ENCODE measurements at regions not wholly inside any gene's neighbourhood (a gene's known extent, or its start where the extent isn't known, plus 50 kb on each side); places are given as distances from the start of the nearest gene placed in this dataset.
A peak's percentile ranks its signal among the peaks of the same experiment; 100 is the strongest.

GRCh38 chr7:45986355-45987298, 65.6 kb upstream of the IGFBP3 start:
- no peak for DNase-seq

DNA sequence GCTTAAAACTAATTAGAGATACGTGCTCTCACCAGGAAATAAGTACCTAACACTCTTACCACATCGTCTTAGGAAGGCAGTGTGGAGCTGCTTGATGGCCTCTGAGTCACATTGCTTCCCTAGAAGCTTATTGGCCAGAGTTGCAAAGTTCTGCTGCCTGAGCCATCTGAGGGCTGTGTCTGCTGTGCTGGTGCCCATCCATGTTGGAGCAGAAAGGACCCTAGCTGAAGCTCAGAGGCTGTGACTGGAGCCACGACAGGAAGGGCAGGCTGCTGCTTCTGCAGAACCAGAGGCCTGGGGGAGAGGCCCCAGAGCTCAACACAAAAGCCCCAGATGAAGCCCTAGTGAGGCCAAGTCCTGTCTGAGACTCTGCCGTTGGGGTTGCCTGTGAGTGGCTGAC, 64.8 kb upstream of the IGFBP3 start:
- no peak for DNase-seq

- DNase-seq: no peak
These were observed 63.6 kb upstream of the IGFBP3 start for GRCh38 chr7:45984386-45985295.

DNA sequence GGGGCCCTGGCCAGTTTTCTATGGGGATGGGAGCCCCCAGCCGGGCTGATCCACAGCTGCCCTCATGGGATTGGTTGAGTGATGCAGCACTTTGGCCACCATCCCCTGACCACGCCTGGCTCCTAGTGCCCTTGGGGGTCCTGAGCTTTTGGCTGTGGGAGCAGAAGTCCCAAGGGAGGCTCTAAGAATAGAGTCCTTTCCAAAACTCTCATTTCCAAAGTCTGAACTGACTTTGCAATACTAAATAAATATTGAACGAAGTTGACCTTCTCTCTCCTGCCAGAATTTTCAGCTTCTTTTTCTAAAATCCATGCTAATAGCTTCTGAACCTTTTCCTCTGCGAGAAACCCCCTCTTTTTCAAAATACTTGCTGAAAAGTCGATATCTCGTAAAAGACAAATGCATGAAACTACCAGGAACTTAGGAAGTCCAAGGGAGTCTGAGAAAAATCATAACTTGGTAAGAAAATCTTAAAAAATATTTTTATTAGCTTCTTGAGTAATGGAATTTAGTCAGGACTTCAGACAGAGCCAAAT, 62.7 kb upstream of the IGFBP3 start:
- no peak for DNase-seq

GRCh38 chr7:45982907-45983719, 62.0 kb upstream of the IGFBP3 start:
- no peak for DNase-seq

GRCh38 chr7:45982132-45982531, 61.1 kb upstream of the IGFBP3 start:
- no peak for DNase-seq

GRCh38 chr7:45980973-45981372, 59.9 kb upstream of the IGFBP3 start:
- DNase-seq: no peak

- no peak for DNase-seq
These were observed 59.3 kb upstream of the IGFBP3 start for GRCh38 chr7:45980181-45980905.

GRCh38 chr7:45979275-45980180, 58.5 kb upstream of the IGFBP3 start:
- no peak for DNase-seq

GRCh38 chr7:45978731-45979211, 57.7 kb upstream of the IGFBP3 start:
- DNase-seq: peak; percentile 13

GRCh38 chr7:45978010-45978681, 57.1 kb upstream of the IGFBP3 start:
- DNase-seq: peak; percentile 40

GRCh38 chr7:45977256-45977780, 56.2 kb upstream of the IGFBP3 start:
- no peak for DNase-seq

DNA sequence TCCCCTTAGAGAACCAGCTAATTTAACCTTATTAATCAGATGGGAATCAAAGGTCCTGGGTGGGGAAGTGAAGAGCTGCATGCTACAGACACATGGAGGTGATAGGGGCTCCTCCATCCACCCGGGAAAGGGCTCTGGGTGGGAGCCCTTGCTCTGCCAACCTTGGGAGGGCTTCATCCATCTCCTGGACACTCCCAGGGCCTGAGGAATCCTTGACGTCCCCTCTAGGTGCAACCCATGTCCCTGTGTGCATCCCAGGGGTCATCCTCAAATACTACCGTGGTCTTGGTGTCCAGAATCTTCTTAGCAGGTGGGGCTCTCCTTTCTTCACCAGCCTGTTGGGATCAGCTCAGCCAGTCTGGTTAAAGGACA, 55.4 kb upstream of the IGFBP3 start:
- no peak for DNase-seq

- DNase-seq: no peak
These were observed 54.9 kb upstream of the IGFBP3 start for GRCh38 chr7:45975847-45976484.

- no peak for DNase-seq
These were observed 54.3 kb upstream of the IGFBP3 start for GRCh38 chr7:45975367-45975766.

- DNase-seq: peak; percentile 16
These were observed 53.7 kb upstream of the IGFBP3 start for GRCh38 chr7:45974540-45975360.

GRCh38 chr7:45973725-45974532, 52.9 kb upstream of the IGFBP3 start:
- DNase-seq: no peak

Measured in retina (tissue), 1 donor.